ENCODE measurements at regions not wholly inside any gene's neighbourhood (a gene's known extent, or its start where the extent isn't known, plus 50 kb on each side); places are given as distances from the start of the nearest gene placed in this dataset.

- in situ Hi-C loops (cut with HindIII; ENCODE audit: low sequenced_read_pairs) = no loop called here
- DNase-seq (ENCODE audit: low read depth) = no peak
- no peak overlapping the region for H3K4me3 ChIP-seq (ENCODE audit: low read depth, low read length)
- TF ChIP-seq CTCF (IDR thresholded peaks at IDR 0.05; ENCODE audit: low read depth, low read length, missing control alignments) = no peak
These were observed 209.8 kb downstream of the MATN1 start for GRCh38 chr1:30513396-30514136.

GRCh38 chr1:30512914-30513265, 210.5 kb downstream of the MATN1 start:
- no peak overlapping the region for H3K4me3 ChIP-seq (ENCODE audit: low read depth, low read length)
- in situ Hi-C loops (cut with HindIII; ENCODE audit: low sequenced_read_pairs) = no loop called here
- DNase-seq (ENCODE audit: low read depth) = no peak
- no peak for TF ChIP-seq CTCF (IDR thresholded peaks at IDR 0.05; ENCODE audit: low read depth, low read length, missing control alignments)

- in situ Hi-C loops (cut with HindIII; ENCODE audit: low sequenced_read_pairs) = no loop called here
- no peak for TF ChIP-seq CTCF (IDR thresholded peaks at IDR 0.05; ENCODE audit: low read depth, low read length, missing control alignments)
- H3K4me3 ChIP-seq (ENCODE audit: low read depth, low read length) = no peak overlapping the region
- DNase-seq (ENCODE audit: low read depth) = no peak
These were observed 211.1 kb downstream of the MATN1 start for GRCh38 chr1:30511991-30512913.

DNA sequence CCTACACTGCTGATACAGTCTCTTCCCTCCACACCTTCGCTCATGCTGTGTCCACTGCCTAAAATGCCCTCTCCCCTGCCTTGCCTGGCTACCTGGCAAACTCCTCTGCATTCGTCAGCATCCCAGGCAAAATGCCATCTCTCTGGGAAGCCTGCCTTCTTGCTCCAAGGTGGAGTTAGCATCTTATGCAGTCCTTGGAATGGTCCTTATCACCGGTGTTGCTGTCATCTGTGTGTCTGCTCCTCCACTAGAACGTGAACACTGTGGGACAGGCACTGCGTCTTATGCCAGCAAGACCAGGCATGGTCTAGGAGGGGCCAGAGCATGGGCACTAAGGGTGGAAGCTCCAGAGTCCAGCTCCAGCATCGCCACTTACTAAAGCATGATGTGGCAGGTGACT, 211.8 kb downstream of the MATN1 start:
- TF ChIP-seq CTCF (IDR thresholded peaks at IDR 0.05; ENCODE audit: low read depth, low read length, missing control alignments) = no peak

GRCh38 chr1:30511106-30511505, 212.3 kb downstream of the MATN1 start:
- no peak overlapping the region for H3K4me3 ChIP-seq (ENCODE audit: low read depth, low read length)
- no peak for TF ChIP-seq CTCF (IDR thresholded peaks at IDR 0.05; ENCODE audit: low read depth, low read length, missing control alignments)
- DNase-seq (ENCODE audit: low read depth) = no peak
- in situ Hi-C loops (cut with HindIII; ENCODE audit: low sequenced_read_pairs) = no loop called here

More for the DNA sequence above, 211.8 kb downstream of the MATN1 start:
- DNase-seq (ENCODE audit: low read depth) = no peak
- H3K4me3 ChIP-seq (ENCODE audit: low read depth, low read length) = no peak overlapping the region
- in situ Hi-C loops (cut with HindIII; ENCODE audit: low sequenced_read_pairs) = no loop called here

- in situ Hi-C loops (cut with HindIII; ENCODE audit: low sequenced_read_pairs) = no loop called here
- H3K4me3 ChIP-seq (ENCODE audit: low read depth, low read length) = no peak overlapping the region
These were observed 213.7 kb downstream of the MATN1 start for GRCh38 chr1:30509670-30510069.

More at GRCh38 chr1:30509670-30510069, 213.7 kb downstream of the MATN1 start:
- DNase-seq (ENCODE audit: low read depth) = no peak
- no peak for TF ChIP-seq CTCF (IDR thresholded peaks at IDR 0.05; ENCODE audit: low read depth, low read length, missing control alignments)
